Stimulated activated CD4-positive, alpha-beta T cell treated with anti-CD3 and anti-CD28 coated beads, Interleukin-4, amount 100 ng/mL, for 48 hours (primary cell): ENCODE measurements at regions not wholly inside any gene's neighbourhood (a gene's known extent, or its start where the extent isn't known, plus 50 kb on each side); places are given as distances from the start of the nearest gene placed in this dataset.

Experiments
- DNase-seq, 2 donors: peaks; one replicate each; pipeline ENCODE4 v3.0.0-alpha.2; 2020; ENCODE audit warnings: low read depth in 2 of 2

DNA sequence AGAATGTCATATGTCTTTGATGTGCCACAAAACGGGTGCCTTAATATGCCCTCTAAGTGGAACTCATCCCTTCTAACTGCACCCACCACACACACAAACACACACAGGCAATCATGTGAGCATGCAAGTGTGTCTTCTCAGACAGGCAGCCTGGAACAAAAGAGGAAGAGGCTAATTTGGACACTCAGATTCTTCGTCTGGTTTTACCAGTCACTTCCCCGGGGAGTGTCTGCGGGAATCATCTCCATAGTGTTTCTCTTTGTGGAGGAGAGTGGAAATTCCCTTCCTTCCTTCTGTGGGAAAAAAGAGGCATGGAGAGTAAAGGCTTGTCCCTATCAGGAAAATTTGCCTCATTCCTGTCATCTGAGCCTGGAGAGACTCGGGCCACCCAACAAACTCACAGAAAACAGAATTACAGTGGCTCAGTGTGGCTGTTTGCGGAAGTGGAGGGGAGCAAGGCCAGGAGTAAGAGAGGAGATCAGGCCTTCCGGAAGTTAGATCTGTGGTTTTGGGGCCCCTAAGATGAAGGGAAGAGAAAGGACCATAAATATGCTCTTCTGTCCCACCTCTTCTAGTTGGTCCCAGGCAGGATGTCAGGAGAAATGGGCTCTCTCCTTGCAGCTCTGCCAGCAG is 212.6 kb upstream of the SEMA6D start:
- DNase-seq = no peak

DNA sequence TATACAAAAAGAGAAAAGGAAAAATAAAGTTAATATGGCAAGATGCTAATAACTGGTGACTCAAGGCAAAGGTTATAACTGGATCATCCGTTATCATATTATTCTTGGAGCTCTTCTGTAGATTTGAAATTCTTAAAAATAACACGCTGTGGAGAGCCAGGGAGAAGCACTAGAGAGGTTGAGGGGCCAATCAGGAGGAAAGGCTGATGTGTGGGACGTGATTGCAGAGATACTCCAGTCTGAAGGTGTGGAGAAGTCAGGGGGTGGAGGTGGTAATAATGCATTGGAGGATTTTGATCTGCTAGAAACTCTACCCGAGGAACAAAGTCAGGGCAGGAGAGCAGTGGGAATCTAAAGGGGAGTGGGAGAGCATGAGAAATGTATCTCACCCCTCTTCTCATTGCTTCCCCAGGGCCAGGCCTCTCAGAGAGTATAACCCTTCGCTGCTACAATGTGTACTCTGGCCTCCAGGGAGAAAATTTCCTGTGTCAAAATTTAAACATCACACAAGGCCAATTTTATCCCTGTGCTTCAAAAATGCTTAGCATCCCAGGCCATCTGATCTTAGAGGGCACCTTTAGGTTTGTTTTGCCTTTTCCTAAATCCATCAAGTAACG is 211.5 kb upstream of the SEMA6D start:
- DNase-seq = no peak

DNA sequence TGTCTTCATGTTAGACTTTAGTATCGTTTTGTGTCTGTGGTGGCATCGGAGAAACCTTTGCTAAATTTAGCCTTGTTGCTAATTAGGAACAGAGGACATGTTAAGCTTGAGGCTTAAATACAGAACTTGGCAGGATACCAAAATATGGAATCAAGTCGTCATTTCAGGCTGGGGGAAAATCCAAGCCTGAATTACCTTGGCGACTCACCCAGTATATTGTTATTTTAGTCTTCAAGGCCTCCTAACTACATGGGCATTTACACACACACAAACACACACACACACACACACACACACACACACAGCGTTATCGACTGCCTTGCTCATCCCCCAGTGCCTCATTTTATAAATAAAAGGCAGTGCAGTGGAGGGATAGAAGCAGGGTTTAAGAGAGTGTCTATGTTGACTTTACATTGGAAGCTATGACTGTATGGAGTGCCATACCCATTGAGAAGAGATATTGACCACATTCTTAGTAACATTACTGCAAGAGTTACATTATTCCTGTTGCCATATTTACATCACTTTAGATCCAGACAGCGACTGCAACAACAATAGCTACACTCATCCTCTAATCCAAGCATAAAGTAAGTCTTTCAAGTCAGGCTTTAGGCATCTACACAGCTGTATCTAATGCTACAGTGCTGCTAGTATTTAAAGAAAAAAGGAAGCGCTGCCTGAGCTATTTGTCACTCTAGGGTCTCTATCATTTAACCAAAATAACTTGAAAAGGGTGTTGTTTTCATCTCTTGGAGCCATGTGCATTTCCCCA is 210.8 kb upstream of the SEMA6D start:
- no peak for DNase-seq

DNA sequence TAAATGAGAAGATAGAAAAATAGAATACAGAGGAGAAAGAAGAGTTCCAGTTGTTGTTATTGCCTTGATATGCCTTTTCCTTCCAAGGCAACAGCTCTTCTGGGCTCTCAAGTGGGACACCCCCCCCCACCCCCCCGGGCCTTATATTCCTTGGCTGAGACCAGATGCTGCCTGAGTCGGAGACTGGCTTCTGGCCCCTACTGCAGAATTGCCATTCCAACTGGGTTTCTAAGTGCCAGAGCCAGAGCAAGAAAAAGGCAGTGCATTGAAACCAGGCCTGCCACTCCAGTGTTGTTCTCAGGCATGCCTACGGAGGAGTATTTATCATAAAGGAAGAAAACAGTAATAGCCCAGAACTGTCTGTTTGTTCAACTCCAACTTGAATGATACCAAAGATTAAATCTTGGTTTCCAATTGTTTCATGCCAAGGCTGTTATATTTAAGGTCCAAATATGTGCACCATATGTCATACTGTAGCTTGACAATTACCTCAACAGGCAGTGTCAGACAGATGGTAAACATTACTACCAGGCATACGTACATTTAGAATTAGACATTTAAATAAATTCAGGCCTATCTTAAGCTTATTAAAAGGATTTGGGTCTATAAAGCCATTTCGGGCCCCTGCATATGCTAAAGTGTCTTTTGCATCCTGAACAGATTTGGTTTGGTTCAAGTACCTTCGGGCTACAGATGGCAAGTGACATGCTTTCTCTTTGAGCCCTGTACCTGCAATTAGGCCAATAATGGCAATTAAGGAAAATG is 209.9 kb upstream of the SEMA6D start:
- no peak for DNase-seq

DNA sequence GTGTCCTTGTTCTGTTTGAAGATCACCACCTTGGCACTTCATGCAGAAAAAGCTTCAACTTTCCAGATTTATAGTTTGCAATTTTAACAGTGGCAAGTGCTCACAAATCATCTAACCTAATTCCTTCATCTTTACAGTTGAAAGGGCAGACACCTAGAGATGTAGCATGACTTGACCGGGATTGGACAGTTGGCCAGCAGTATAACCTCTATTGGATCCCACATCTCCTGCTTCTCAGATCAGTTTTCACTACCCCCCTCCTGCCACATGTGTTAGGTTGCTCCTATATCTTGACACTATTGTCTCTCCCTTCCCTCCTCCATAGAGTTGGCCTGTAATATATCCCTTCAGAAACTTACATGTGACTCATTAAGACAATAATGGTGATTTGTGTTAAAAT is 206.0 kb upstream of the SEMA6D start:
- DNase-seq = no peak

DNA sequence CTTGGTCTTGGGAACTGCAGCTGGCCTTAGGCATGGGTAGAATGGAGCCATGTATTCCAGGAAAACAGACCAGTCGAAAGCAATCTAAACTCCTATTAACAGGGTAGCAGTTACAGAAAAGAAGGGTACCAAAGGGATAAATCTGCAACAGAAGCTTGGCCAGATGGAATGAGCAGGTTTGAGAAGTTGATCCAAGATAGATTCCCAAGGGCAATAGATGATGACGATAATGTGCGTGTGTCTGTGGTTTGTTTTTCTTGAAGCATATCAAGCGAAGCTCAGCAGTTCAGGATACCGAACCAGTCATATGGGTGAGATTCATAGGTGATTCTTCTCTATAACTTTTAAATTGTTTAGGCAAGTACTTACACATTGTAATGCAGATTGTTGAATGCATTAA is 203.8 kb upstream of the SEMA6D start:
- no peak for DNase-seq

DNA sequence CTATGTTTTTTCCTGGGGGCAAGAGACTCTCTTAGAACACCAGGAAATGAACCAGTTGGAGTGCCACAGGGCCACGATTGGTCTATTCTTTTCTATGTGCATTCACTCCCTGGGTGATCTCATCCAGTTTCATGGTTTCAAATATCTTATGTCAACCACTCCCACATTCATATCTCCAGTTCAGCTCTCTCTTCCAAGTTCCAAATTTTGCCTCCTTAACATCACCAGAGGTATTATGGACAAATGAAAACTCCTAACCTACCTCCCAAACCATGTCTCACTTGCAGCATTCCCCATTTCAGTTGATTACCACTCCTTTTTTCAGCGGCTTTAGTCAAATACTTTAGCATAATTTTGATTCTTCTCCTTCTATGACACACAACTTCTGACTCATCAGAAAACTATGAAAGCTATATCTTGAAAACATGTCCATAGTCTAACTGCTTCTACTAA is 203.1 kb upstream of the SEMA6D start:
- no peak for DNase-seq

DNA sequence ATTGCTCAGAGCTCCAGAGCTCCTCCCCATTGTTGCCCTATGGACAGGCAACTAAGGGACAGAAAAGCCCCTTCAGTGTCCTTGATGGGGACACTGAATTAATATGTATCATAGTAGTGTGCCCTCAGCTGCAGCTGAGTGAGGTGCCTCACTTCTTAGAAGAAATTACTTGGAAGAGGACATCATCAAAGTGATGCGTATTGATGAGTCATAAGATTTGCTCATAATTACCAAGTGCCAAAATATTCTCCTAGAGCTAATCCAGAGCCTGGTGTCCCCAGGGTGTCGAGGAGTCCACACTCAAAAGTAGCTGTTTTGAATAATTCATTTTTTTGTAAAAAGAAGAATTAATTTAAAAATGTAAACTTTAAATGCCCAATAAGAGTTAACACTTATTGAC is 200.7 kb upstream of the SEMA6D start:
- no peak for DNase-seq

DNA sequence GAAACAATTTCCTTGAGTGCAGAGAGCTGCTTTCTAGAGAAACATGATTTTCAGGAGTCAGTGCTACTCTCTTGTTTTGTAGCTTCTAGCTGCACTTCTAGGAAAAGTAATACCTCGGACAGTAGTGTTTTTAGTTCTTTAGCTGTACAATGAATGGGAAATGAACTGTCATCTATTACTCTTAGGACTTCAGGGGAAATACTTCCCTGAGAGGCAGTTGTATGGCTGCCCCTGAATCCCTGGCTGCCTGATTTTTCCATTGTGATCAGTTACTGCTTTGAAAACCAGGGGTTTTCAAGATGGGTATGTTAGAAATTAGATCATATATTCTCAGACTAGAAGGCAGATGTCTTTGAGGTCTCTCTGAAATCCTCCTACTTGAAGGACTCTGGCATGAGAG is 200.3 kb upstream of the SEMA6D start:
- no peak for DNase-seq

DNA sequence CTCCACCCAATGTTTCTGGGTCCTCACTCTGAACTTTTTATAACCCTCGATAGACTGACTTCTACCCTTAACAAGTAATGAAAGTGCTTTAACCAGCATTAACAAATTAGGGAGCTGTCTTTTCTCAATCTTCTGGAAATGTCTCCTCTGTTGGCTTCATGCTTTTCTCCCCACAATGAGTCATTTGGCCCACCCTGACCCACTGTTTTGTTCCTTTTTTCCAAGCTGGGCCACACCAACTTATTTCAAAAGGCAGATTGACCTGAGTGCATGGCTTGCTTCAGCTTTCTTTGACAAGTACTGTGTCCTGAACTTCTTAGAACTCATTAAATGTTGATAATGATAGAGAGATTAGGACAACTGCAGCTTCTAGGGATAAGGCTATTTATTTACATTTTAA is 199.6 kb upstream of the SEMA6D start:
- no peak for DNase-seq

DNA sequence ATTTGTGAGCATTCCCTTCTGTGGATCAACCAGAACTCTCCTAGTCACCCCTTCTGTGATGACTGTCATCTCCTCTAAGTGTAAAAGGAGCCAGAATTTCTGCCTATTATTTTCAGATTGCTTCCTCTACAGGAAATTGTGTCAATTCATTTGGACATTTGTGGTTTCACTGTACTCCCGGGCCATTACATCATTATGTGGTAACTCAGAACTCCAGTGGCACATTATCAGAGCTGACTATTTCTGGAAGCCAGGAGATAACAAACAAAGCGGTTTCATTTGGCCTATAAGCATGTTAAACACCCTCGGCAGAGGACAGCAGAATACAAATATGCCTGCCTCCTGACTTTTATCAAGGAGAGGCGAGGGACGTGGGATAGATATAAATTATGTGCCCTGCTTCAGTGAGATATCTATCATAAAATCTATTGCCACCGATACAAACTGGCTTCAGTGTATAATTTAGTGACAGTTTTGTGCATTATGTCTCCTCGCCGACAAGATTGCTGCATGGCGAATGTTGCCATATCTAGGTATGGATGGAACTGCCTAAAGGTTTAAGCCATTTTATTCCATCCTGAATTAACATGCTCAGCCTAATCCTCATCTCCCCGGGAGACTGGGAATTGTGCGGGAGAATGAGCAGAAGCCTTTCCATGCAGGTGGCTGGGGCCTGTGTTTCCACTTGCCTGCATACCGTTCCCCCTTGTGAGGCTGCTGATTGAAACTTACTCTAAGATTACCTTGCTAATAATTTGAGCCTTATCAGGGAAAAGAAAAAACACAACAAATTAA is 193.4 kb upstream of the SEMA6D start:
- DNase-seq = no peak

DNA sequence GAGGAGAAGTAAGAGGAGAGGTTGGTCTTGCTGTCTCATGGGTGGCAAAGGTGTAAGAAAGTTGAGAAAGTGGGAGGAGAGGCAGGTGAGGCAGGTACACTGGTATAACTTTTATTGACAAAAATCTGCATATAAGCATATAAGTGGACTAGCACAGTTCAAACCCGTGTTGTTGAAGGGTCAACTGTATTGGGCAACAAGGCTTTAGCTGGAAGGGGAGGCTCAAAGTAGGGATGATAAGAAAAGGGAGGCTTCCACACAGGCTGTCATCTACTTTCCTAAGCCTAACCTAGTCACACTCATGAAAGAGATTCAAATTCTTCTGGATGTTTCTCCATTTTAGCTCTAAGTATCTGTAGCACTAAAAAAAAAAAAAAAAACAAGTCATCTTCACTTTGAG is 188.1 kb upstream of the SEMA6D start:
- DNase-seq = no peak

DNA sequence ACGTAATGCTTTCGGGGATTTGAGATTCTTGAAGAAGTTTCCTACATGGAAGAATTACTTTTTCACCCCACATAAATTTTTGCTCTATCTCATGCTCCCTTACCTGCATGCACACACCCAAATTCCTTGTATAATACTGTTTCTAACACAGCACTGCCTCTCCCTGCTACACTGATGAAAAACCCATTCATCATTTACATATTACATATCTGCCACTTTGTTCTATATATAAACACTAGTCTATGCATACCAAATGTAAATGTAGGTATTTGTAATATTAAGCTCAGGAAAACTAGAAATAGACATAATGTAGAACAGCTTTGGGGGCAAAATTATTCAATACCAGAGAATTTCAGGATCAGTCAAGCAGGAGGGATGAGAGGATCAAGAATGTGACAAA is 182.6 kb upstream of the SEMA6D start:
- DNase-seq = no peak

DNA sequence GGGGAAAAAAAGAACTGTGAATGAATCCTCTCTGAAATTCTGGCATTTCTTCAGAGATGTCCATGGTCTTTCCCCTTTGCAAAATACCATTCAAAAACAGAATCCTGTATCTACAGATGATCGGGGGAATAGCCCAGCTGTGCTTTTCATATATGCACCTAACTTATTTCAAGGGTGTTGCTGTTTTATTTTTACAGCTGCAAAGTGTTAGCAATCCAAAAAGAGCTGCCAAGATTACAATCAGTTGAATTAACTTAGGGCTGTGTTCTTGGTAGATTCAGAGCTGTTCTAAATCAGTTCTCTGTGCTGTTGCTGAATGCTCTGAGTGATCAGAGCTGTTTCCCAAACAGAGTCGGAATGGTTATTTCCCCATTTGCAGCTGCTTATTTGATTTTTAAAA is 175.7 kb upstream of the SEMA6D start:
- no peak for DNase-seq

DNA sequence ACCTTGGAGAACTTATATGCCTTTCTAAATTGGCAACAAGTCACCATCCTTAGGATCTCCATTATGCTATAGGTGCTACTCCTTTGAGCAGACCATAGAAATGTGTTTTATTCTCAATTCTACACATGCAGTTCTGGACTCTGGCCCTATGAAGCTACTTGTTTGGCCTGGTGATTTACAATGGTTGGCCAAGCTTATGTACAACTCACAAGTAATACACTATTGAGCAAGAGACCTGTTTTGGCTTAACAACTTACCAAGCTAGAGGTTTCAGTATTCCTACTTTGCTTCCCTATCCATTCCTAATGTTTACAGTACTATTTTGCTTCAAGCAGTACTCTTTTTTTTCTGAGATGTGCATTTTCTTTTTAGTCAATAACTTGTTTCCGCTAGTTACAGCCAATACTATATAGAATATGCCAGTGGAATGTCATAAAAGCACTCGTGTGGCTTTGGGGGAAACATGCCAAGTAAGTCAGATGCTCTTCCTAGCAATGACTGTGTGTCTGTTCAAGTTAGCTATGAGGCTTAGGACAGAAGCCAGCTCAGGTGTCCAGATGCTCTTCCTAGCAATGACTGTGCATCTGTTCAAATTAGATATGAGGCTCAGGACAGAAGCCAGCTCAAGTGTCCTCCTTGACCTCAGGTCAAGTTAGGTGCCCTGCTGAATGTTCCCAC is 174.9 kb upstream of the SEMA6D start:
- no peak for DNase-seq

DNA sequence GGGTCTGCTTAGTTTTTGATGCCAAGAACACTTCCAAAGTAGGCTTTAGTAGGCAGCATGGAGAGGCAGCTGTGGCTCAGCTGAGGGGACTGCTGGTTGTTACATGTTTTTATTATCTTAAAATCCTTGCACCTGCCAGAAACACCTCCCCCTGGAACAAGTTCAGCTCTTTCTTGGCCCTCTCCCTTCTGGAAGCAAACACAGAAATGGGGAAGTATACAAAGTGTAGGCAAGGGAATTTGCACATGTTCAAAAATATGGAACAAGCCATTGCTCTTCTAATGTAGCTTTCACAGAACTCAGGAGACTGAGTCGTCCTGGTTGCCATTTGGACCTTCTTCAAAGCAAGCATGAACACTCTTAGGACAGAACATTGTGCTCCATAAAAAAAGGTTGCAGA is 169.1 kb upstream of the SEMA6D start:
- no peak for DNase-seq

DNA sequence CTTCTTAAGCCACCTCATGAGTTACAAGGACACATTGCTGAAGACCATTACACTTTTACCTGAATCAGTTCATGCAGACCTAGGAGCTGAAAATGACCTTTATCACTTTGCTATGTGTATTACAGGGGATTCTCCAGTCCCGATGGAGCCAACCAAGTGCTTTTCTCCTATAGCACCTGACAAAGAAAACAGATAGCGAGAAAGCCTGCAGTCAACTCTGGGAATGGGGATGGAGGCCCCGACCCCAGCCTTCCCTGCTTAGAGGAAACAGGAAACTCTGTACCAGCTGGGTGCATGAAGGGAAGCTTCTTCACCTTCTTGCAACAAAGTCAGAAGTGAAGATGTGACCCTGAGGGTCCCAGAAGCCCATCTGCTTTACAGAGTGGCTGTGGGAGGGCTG is 168.3 kb upstream of the SEMA6D start:
- DNase-seq = no peak

DNA sequence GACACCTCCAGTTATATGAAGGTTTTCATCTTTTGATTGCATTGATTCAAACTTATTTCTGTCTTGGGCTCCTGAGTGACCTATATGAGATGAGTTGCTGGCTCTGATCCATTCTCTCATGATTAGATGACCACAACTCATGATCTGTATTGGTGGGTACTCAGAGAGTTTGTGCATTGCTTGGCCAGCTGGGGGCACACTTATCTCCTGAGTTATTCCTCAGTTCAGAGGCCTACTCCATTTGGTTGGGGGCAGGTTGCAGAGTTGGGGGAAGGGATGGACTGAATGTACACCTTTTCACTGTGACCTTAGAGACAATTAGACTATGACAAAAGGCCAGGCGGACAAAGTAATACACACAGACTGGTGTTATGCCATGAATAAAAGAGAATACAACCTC is 166.2 kb upstream of the SEMA6D start:
- DNase-seq = no peak

DNA sequence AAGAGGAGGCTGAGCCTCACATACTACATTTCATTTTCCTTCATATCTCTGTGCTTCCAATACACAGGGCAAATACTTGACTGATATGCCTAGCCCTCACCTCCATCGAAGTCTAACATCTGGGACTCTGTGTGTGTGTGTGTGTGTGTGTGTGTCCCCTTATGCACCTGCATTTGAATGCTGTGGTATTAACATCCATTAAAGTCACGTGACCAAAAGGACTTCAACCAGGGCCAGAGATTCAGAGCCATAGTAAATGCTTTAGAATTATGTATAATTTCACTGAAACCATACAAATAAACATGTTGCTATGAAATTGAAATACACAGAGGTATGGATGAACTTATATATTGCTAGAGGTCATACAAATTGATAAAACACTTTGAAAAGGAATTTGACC is 165.8 kb upstream of the SEMA6D start:
- DNase-seq = no peak

DNA sequence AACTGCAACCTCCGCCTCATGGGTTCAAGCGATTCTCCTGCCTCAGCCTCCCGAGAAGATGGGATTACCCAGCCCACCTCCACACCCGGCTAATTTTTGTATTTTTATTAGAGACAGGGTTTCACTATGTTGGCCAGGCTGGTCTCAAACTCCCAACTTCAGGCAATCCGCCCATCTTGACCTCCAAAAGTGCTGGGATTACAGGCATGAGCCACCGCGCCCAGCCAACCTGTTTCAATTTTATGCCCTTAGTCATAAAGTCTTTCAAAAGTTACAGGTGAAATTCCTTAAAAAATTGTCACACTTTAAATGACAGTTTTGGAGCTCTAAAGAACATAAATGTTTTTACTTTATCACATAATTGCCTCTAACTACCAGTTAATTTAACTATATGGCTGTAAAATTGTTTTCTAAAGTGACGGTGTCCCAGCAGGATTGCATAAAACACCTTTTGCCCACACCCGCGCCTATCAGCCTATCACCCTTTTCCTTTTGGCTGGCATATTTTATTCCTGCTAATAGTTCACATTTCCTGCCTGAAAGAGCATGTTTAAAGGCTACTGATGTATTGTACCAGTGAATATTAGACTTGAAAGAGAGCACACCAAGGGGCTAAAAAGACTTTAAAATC is 164.2 kb upstream of the SEMA6D start:
- no peak for DNase-seq

DNA sequence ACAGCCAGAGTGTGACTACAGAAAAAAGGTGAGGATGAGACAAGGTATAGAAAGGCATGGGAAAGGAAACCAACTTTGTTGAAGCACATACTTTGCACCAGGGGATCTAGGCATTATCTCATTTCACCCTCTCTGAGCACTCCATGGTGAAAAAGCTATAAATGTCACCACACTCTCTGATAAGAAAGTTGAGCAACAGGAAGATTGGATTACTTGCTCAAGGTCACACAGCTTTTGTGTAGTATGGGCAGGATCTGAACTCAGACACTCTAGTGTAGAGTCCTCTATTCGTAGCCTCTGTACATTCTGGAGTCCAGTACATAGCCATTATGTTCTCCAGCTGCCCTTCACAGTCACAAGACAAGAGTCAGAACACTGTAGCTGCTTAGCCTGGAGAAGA is 163.4 kb upstream of the SEMA6D start:
- DNase-seq = no peak
